Effector CD8-positive, alpha-beta T cell (primary cell): ENCODE measurements at regions not wholly inside any gene's neighbourhood (a gene's known extent, or its start where the extent isn't known, plus 50 kb on each side); places are given as distances from the start of the nearest gene placed in this dataset.

Experiments used
- DNase-seq: peaks from one replicate; lab custom pipeline; 2025; lab: John Stamatoyannopoulos, UW

DNA sequence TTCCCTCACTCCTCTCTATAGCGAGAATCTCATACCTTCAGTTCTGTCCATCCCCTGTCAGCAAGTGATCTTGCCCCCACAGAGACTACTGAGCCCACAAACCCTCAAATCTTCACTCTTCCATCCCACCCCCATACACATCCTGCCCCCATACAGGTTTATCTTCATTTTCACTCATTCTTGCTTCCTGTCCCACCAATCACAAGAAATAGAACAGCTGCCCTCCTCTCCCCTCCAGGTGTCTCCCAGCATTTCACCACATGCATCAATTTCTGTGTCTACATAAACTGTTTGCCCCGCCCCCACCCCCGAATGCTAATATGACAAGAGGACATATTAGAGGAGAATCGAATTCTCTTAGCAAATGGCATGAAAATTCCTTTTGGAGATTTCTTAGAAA lies 54.9 kb upstream of the CARMIL1 start:
- DNase-seq: no peak

DNA sequence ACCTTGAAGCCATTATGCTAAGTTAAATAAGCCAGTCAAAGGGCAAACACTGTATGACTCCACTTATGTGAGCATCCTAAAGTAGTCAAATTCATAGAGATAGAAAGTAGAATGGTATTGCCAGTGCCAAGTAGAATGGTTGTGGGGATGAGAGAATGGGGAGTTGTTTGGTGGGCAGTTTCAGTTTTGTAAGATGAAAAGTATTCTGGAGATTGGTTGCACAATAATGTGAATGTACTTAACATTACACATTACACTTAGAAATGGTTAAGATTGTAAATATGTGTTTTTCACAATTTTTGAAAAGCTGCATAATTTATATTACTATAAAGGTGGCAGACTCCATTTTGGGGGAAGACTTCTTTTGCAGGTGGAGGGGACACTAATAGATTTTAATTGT lies 51.3 kb upstream of the CARMIL1 start:
- DNase-seq: no peak
